ENCODE measurements at regions not wholly inside any gene's neighbourhood (a gene's known extent, or its start where the extent isn't known, plus 50 kb on each side); places are given as distances from the start of the nearest gene placed in this dataset.
"Not testable (repeated sequence)": the region's sequence is repeated elsewhere in the genome, so short reads cannot be mapped to it uniquely, and the experiment has no call there.

DNA sequence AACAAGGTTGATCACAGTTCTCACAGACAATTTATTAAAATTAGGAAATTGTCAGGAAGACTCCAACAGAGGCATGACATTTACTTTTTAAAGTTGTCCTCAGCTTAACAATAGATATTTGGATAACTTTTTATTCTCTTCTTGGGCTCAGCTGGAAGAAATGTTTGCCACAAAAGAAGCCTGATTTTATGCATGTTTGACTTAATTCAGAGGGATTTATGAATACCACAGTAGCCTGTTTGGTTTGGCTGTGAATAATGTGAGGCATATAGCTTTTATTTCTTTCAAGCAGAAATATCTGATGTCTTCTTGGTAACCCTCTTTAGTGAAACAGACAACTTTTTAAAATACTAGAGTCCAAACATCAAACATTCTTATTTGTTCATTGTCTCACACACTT, 1464.5 kb upstream of the SLC10A2 start:
- H3K9me3 ChIP-seq = no peaks in the 10 kb centered on the region
- no peak for DNase-seq
- intact Hi-C loops (cut with DNase I) = no loop called here
- no peak for TF ChIP-seq EP300 (IDR thresholded peaks at IDR 0.05)
- TF ChIP-seq, protein P1, sequence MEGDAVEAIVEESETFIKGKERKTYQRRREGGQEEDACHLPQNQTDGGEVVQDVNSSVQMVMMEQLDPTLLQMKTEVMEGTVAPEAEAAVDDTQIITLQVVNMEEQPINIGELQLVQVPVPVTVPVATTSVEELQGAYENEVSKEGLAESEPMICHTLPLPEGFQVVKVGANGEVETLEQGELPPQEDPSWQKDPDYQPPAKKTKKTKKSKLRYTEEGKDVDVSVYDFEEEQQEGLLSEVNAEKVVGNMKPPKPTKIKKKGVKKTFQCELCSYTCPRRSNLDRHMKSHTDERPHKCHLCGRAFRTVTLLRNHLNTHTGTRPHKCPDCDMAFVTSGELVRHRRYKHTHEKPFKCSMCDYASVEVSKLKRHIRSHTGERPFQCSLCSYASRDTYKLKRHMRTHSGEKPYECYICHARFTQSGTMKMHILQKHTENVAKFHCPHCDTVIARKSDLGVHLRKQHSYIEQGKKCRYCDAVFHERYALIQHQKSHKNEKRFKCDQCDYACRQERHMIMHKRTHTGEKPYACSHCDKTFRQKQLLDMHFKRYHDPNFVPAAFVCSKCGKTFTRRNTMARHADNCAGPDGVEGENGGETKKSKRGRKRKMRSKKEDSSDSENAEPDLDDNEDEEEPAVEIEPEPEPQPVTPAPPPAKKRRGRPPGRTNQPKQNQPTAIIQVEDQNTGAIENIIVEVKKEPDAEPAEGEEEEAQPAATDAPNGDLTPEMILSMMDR (IDR thresholded peaks at IDR 0.05) = no peak
- TF ChIP-seq POLR2AphosphoS5 (IDR thresholded peaks at IDR 0.05) = no peak
- no peak for TF ChIP-seq POLR2A (IDR thresholded peaks at IDR 0.05)
- no peak overlapping the region for H3K4me3 ChIP-seq
- H3K36me3 ChIP-seq = no peaks in the 10 kb centered on the region
- H3K27ac ChIP-seq = no peak overlapping the region
- H3K4me1 ChIP-seq = no peaks in the 10 kb centered on the region
- H3K27me3 ChIP-seq = no peaks in the 10 kb centered on the region

DNA sequence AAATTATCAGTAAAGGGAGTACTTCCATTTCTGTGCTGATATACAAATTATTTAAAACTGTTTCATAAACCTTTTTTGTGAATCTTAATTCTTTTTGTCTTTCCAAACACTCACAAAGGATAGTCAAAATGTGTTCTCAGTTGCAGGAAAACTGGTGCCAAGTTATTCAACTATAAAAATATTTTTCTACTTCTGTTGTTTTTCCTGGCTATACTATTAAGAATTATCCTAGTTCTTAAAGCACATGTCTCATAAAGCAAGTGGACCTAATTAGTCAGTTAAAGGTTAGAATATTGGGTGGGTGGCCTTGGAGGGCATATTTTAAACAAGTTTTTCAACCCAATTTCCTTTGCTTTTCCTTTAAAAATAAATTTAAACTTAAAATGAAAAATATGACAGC, 1460.3 kb upstream of the SLC10A2 start:
- Histone ChIP-seq H3K4me3 (no peak overlapping the region), H3K4me1 (no peaks in the 10 kb centered on the region), H3K27ac (no peak overlapping the region), H3K9me3 (no peaks in the 10 kb centered on the region), H3K27me3 (no peaks in the 10 kb centered on the region), H3K36me3 (no peaks in the 10 kb centered on the region)
- no peak for DNase-seq
- no peak for TF ChIP-seq EP300 (IDR thresholded peaks at IDR 0.05)
- no peak for TF ChIP-seq POLR2A (IDR thresholded peaks at IDR 0.05)
- TF ChIP-seq, protein P1 (IDR thresholded peaks at IDR 0.05) = no peak
- no peak for TF ChIP-seq POLR2AphosphoS5 (IDR thresholded peaks at IDR 0.05)
- intact Hi-C loops (cut with DNase I) = no loop called here

DNA sequence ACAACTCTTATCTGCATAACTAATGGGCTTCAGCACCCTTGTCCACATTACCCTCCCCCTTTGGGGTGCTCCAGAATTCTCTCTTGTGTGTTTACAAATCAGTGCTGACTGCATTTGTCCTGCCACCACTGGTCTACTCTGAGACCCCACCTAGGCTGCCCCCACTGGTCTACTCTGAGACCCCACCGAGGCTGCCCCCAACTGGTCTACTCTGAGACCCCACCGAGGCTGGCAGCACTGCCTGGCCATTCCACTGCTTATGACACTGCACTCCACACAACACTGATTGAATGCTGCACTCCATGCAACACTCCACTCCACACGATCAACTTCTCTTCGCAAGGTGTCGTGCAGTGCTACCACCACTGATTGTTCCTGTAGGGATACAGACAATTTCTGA, 1459.2 kb upstream of the SLC10A2 start:
- WGBS, 2 donors = 94% methylated on average over 5 of the region's 5 CpGs
- Histone ChIP-seq H3K27ac (no peak overlapping the region), H3K4me3 (no peak overlapping the region), H3K9me3 (no peaks in the 10 kb centered on the region), H3K4me1 (no peaks in the 10 kb centered on the region), H3K27me3 (no peaks in the 10 kb centered on the region), H3K36me3 (no peaks in the 10 kb centered on the region)
- intact Hi-C loops (cut with DNase I) = no loop called here
- DNase-seq = peak; percentile 44
- TF ChIP-seq, protein P1 (IDR thresholded peaks at IDR 0.05) = no peak
- TF ChIP-seq EP300 (IDR thresholded peaks at IDR 0.05) = no peak
- TF ChIP-seq POLR2AphosphoS5 (IDR thresholded peaks at IDR 0.05) = no peak
- TF ChIP-seq POLR2A (IDR thresholded peaks at IDR 0.05) = no peak

DNA sequence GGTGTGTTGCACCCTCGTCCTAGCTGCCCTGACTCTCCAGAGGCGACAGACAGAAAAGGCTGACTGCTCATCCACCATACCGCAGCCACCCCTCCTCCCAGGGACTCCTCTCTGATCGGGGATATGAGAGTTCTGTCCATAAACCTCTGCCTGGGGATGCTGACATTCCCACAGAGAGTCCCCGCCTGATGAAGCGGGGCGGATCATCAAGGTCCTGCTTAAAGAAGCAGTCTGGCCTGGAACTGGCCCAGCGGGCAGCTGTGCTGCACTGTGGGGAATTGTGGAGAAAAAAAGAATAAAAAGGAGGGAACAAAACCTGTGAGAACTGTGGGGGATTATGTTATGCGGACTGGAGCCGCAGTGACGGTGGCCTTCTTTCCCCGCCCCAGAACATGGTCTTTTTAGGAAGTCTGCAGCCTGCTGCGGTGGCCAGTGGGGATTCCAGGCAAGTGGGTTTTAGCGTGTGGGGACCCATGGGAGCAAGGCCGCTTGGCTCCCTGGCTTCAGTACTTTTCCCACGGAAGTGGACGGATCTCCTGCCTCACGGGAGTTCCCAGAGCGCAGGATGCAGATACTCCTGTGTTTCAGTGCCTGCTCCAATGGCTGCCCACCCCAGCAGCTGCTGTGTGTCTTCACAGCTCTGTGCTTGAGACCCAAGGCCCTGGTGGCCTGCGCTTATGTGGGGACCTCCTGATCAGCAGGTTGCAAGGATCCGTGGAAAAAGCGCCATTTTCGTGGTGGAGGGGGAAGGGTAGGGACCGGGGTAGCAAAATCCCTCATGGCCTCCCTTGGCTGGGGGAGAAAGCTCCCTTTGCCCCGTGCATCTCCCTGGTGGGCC, 1456.2 kb upstream of the SLC10A2 start:
- intact Hi-C loops (cut with DNase I) = no loop called here
- TF ChIP-seq EP300 (IDR thresholded peaks at IDR 0.05) (no peak), POLR2A (IDR thresholded peaks at IDR 0.05) (no peak), POLR2AphosphoS5 (IDR thresholded peaks at IDR 0.05) (no peak)
- TF ChIP-seq, protein P1 (IDR thresholded peaks at IDR 0.05) = no peak
- Histone ChIP-seq H3K9me3 (no peaks in the 10 kb centered on the region), H3K4me1 (no peaks in the 10 kb centered on the region), H3K4me3 (no peak overlapping the region), H3K27ac (no peak overlapping the region), H3K36me3 (no peaks in the 10 kb centered on the region), H3K27me3 (no peaks in the 10 kb centered on the region)
- peak; percentile 50 for DNase-seq
- WGBS, 2 donors = 90 to 92% methylated on average over 25 of the region's 25 CpGs

DNA sequence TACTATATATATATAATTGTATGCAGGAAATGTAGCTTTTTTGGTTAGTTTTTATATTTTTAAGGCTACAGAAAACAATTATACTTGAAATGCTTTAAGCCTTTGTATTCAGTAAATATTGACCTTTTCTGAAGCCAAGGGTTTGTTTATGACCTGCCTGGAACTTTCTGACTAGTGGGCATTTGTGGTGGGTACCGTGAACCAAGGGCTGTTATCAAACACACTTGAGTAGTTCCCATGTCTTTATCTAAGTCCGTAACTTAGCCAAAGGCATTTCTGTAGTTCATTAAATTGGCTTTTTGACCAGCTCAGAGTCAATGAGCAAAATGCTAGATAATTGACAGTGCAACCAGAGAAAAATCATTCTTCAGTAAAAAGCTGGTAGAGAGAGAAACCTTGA, 1444.2 kb upstream of the SLC10A2 start:
- TF ChIP-seq, protein P1 (IDR thresholded peaks at IDR 0.05) = no peak
- no peak for TF ChIP-seq POLR2A (IDR thresholded peaks at IDR 0.05)
- TF ChIP-seq EP300 (IDR thresholded peaks at IDR 0.05) = no peak
- TF ChIP-seq POLR2AphosphoS5 (IDR thresholded peaks at IDR 0.05) = no peak
- Histone ChIP-seq H3K27ac (no peak overlapping the region), H3K9me3 (no peaks in the 10 kb centered on the region), H3K4me3 (no peak overlapping the region), H3K36me3 (no peaks in the 10 kb centered on the region), H3K27me3 (no peaks in the 10 kb centered on the region), H3K4me1 (no peaks in the 10 kb centered on the region)
- no peak for DNase-seq
- intact Hi-C loops (cut with DNase I) = no loop called here
- 56 to 82% methylated on average over 2 of the region's 2 CpGs for WGBS, 2 donors

DNA sequence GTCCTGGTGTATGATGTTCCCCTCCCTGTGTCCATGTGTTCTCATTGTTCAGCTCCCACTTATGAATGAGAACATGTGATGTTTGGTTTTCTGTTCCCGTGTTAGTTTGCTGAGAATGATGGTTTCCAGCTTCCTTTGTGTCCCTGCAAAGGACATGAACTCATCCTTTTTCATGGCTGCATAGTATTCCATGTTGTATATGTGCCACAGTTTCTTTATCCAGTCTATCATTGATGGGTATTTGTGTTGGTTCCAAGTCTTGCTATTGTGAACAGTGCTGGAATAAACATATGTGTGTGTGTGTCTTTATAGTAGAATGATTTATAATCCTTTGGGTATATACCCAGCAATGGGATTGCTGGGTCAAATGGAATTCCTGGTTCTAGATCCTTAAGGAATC, 1427.3 kb upstream of the SLC10A2 start:
- H3K27ac ChIP-seq; H3K27me3 ChIP-seq; DNase-seq; H3K4me3 ChIP-seq; H3K9me3 ChIP-seq; intact Hi-C loops (cut with DNase I); H3K4me1 ChIP-seq; H3K36me3 ChIP-seq: not testable (repeated sequence)
- 74 to 80% methylated on average over 1 of the region's 1 CpG for WGBS, 2 donors
